ENCODE measurements at regions not wholly inside any gene's neighbourhood (a gene's known extent, or its start where the extent isn't known, plus 50 kb on each side); places are given as distances from the start of the nearest gene placed in this dataset.

DNA sequence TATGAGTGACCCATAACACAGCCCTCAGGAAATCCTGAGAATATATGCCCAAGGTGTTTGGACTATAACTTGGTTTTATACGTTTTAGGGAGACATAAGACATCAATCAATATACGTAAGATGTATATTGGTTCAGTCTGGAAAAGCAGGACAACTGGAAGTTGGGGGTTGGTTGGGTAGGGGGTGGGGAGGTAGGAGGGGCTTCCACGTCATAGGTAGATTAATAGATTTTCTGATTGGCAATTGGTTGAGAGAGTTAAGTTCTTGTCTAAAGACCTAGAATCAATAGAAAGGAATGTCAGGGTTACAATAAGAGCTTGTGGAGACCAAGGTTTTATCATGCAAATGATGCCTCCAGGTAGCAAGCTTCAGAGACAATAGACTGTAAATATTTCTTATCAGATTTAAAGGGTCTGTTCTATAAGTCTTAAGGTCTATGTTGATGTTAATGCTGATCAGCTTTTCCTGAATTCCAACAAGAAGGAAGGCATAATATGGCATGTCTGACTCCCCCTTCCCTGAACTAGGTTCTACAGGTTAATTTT is 2267.7 kb upstream of the ACO1 start:
- 18% methylated on average over 3 of the region's 3 CpGs for WGBS (ENCODE audit: insufficient coverage, insufficient replicate concordance, low lambda C conversion rate, missing lambda C conversion rate)
- SMC1A ChIA-PET (ENCODE audit: uncharacterized antibody, unreplicated experiment): no interaction called here
- in situ Hi-C loops (cut with MboI) (no loop called here), intact Hi-C loops (cut with micrococcal nuclease; ENCODE audit: unreplicated experiment) (no loop called here)
- TF ChIP-seq PAX5 (IDR thresholded peaks at IDR 0.05; ENCODE audit: borderline replicate concordance, low read depth, low read length): no peak
- TF ChIP-seq SREBF2 (IDR thresholded peaks at IDR 0.05; ENCODE audit: low read length): no peak
- no peak for TF ChIP-seq SP1 (IDR thresholded peaks at IDR 0.05; ENCODE audit: low read depth, low read length)
- H4K20me1 ChIP-seq (ENCODE audit: control insufficient read depth, insufficient read depth): no peaks in the 10 kb centered on the region
- ATAC-seq (no peak), FAIRE-seq (no peak), DNase-seq (ENCODE audit: low read depth, low spot score) (no peak)
- RAD21 ChIA-PET (ENCODE audit: unreplicated experiment): no interaction called here
- H3K9me3 ChIP-seq (replicated peaks; ENCODE audit: control insufficient read depth, insufficient read depth, low read length): no peaks in the 10 kb centered on the region
- H3K4me3 ChIP-seq: no peak overlapping the region
- H2AFZ ChIP-seq (ENCODE audit: control insufficient read depth, low read depth, low read length): no peak overlapping the region
- H3K36me3 ChIP-seq (ENCODE audit: control insufficient read depth in 2 of 2, insufficient read depth in 2 of 2, low read length in 1 of 2): no peaks in the 10 kb centered on the region
- no peak overlapping the region for H3K9ac ChIP-seq (ENCODE audit: control insufficient read depth, insufficient read depth, low read length)
- CTCF ChIA-PET: interaction anchor here (1.2 kb wide), 1 partner anchor 10 kb away, joined by 4 read pairs; no protein-coding TSS in a partner anchor
- H3K4me1 ChIP-seq (ENCODE audit: control insufficient read depth, insufficient read depth, low read length): no peaks in the 10 kb centered on the region
- POLR2A ChIA-PET: no interaction called here
- no TSS peak for BruUV-seq (replicated peaks)
- H3K4me2 ChIP-seq (ENCODE audit: control insufficient read depth, insufficient read depth): no peak overlapping the region
- no peak overlapping the region for H3K27ac ChIP-seq (ENCODE audit: control insufficient read depth, insufficient read depth)
- no peaks in the 10 kb centered on the region for H3K27me3 ChIP-seq (replicated peaks in 1 of 2; ENCODE audit: control insufficient read depth in 2 of 2, insufficient read depth in 2 of 2, low read length in 1 of 2)
- no peaks in the 10 kb centered on the region for H3K79me2 ChIP-seq (ENCODE audit: control insufficient read depth, insufficient read depth, low read length)

DNA sequence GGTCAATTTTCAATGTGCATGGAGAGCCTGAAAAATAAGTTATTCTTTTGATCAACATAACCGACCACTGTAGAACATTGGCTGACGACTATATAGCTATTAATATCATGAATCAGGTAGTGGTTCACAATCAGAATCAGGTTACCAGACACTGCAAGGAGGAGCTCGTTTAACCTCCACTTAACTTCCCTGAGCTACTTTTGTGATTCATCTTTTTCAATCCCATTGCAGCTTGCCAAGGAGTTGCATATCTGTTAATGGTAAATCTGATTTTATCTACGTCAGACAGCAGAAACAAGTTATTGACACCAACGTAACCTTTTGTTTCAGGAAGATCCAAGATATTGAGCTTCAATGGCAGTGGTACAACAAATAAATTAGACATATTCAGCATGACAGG is 2263.8 kb upstream of the ACO1 start:
- Histone ChIP-seq H3K36me3 (ENCODE audit: control insufficient read depth in 2 of 2, insufficient read depth in 2 of 2, low read length in 1 of 2) (no peaks in the 10 kb centered on the region), H3K4me1 (ENCODE audit: control insufficient read depth, insufficient read depth, low read length) (no peaks in the 10 kb centered on the region), H4K20me1 (ENCODE audit: control insufficient read depth, insufficient read depth) (no peaks in the 10 kb centered on the region), H2AFZ (ENCODE audit: control insufficient read depth, low read depth, low read length) (no peak overlapping the region), H3K9me3 (replicated peaks; ENCODE audit: control insufficient read depth, insufficient read depth, low read length) (no peaks in the 10 kb centered on the region), H3K27me3 (replicated peaks in 1 of 2; ENCODE audit: control insufficient read depth in 2 of 2, insufficient read depth in 2 of 2, low read length in 1 of 2) (no peaks in the 10 kb centered on the region), H3K4me3 (no peak overlapping the region), H3K79me2 (ENCODE audit: control insufficient read depth, insufficient read depth, low read length) (no peaks in the 10 kb centered on the region), H3K4me2 (ENCODE audit: control insufficient read depth, insufficient read depth) (no peak overlapping the region), H3K27ac (ENCODE audit: control insufficient read depth, insufficient read depth) (no peak overlapping the region), H3K9ac (ENCODE audit: control insufficient read depth, insufficient read depth, low read length) (no peak overlapping the region)
- ATAC-seq: no peak
- FAIRE-seq: no peak
- no TSS peak for BruUV-seq (replicated peaks)
- WGBS (ENCODE audit: insufficient coverage, insufficient replicate concordance, low lambda C conversion rate, missing lambda C conversion rate): 24% methylated on average over 5 of the region's 5 CpGs
- no peak for DNase-seq (ENCODE audit: low read depth, low spot score)
- ChIA-PET RAD21 (ENCODE audit: unreplicated experiment) (no interaction called here), SMC1A (ENCODE audit: uncharacterized antibody, unreplicated experiment) (interaction anchor here (1.5 kb wide), 1 partner anchor 19 kb away, joined by 3 read pairs; no protein-coding TSS in a partner anchor), CTCF (no interaction called here), POLR2A (no interaction called here)
- intact Hi-C loops (cut with micrococcal nuclease; ENCODE audit: unreplicated experiment) (no loop called here), in situ Hi-C loops (cut with MboI) (no loop called here)
- TF ChIP-seq RB1 (IDR thresholded peaks at IDR 0.05; ENCODE audit: borderline replicate concordance) (no peak), IKZF1 (conservative IDR thresholded peaks at IDR 0.05) (no peak), PML (IDR thresholded peaks at IDR 0.05; ENCODE audit: low read length) (no peak), CBFB (IDR thresholded peaks at IDR 0.05; ENCODE audit: low read depth) (no peak), TARDBP (IDR thresholded peaks at IDR 0.05; ENCODE audit: borderline replicate concordance) (no peak), BRCA1 (IDR thresholded peaks at IDR 0.05; ENCODE audit: low read depth, low read length) (no peak), CHD2 (IDR thresholded peaks at IDR 0.05; ENCODE audit: borderline replicate concordance, low read depth, low read length) (no peak), SMAD1 (IDR thresholded peaks at IDR 0.05; ENCODE audit: low read depth, partially characterized antibody) (no peak), KDM1A (IDR thresholded peaks at IDR 0.05; ENCODE audit: borderline replicate concordance) (no peak), SMC3 (IDR thresholded peaks at IDR 0.05; ENCODE audit: borderline replicate concordance, low read length) (no peak), IRF4 (IDR thresholded peaks at IDR 0.05; ENCODE audit: low read depth, low read length) (no peak), FOXK2 (IDR thresholded peaks at IDR 0.05) (no peak), PAX8 (IDR thresholded peaks at IDR 0.05) (no peak)
- TF ChIP-seq, protein P1, sequence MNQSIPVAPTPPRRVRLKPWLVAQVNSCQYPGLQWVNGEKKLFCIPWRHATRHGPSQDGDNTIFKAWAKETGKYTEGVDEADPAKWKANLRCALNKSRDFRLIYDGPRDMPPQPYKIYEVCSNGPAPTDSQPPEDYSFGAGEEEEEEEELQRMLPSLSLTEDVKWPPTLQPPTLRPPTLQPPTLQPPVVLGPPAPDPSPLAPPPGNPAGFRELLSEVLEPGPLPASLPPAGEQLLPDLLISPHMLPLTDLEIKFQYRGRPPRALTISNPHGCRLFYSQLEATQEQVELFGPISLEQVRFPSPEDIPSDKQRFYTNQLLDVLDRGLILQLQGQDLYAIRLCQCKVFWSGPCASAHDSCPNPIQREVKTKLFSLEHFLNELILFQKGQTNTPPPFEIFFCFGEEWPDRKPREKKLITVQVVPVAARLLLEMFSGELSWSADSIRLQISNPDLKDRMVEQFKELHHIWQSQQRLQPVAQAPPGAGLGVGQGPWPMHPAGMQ (IDR thresholded peaks at IDR 0.05; ENCODE audit: borderline replicate concordance): no peak
- TF ChIP-seq, protein P2, sequence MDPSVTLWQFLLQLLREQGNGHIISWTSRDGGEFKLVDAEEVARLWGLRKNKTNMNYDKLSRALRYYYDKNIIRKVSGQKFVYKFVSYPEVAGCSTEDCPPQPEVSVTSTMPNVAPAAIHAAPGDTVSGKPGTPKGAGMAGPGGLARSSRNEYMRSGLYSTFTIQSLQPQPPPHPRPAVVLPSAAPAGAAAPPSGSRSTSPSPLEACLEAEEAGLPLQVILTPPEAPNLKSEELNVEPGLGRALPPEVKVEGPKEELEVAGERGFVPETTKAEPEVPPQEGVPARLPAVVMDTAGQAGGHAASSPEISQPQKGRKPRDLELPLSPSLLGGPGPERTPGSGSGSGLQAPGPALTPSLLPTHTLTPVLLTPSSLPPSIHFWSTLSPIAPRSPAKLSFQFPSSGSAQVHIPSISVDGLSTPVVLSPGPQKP (IDR thresholded peaks at IDR 0.05; ENCODE audit: low read depth, low read length): no peak
- TF ChIP-seq, protein P3, sequence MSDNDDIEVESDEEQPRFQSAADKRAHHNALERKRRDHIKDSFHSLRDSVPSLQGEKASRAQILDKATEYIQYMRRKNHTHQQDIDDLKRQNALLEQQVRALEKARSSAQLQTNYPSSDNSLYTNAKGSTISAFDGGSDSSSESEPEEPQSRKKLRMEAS (IDR thresholded peaks at IDR 0.05; ENCODE audit: low read depth, low read length): no peak
